ENCODE measurements at regions not wholly inside any gene's neighbourhood (a gene's known extent, or its start where the extent isn't known, plus 50 kb on each side); places are given as distances from the start of the nearest gene placed in this dataset.

DNA sequence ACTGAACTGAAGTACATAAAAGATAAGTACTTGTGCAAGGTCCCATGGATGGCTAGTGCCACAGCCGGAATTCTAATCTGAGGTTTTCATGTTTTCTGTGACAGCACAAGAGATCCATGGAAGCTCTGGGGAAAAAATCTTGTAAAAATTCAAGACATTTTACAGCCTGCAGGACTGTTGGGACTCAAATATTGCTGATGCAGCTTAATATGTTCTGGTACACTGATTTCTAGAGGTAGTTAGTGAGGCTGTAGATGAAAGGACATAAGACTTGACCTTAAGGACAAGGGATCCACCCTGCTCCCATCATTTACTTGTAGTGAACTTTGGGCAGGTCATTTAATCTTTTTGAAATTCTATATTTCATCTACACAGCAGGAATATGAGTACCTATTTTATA is 390.4 kb downstream of the TLE4 start:
- DNase-seq: no peak

DNA sequence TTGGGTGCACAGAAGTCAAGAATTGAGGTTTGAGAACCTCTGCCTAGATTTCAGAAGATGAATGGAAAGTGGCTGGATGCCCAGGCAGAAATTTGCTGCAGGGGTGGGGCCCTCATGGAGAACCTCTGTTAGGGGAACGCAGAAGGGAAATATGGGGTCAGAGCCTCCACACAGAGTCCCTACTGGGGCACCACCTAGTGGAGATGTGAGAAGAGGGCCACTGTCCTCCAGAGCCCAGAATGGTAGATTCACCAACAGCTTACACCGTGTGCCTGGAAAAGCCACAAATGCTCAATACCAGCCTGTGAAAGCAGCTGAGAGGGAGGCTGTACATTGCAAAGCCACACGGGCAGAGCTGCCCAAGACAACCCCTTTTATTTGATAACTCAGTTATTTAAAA is 383.5 kb downstream of the TLE4 start:
- DNase-seq: no peak

DNA sequence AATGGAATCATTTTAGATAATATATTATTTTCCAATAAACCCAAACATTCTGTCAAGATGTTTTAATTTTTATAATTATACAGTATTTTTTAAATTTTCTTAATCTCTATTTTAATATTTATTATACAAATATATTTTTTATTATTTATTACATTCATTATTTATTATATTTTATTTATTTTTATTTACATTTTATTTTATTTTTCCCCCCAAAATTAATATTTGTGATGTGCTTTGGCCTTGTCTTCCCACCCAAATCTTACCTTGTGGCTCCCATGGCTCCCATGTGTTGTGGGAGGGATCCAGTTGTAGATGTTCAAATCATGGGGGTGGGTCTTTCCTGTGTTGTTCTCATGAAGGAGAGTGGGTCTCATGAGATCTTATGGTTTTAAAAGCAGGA is 382.1 kb downstream of the TLE4 start:
- DNase-seq: no peak

DNA sequence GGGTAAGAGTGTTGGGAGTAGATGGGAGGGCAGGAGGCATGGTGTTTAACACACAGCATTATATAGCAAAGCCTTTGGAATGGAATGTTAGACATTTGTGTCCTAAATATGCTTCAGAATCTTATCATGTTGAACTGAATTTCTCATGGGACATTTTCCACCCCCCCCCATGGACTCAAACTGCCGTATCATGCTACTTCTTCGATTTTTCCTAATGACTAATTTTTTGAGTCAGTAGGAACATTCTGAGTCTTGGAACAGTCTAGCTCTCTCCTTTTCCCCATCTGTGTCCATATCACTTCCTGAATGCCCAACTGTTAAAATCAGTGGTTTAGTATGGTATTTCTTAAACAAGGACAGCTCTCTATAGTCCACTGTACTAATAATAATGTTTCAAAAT is 380.6 kb downstream of the TLE4 start:
- DNase-seq: no peak

DNA sequence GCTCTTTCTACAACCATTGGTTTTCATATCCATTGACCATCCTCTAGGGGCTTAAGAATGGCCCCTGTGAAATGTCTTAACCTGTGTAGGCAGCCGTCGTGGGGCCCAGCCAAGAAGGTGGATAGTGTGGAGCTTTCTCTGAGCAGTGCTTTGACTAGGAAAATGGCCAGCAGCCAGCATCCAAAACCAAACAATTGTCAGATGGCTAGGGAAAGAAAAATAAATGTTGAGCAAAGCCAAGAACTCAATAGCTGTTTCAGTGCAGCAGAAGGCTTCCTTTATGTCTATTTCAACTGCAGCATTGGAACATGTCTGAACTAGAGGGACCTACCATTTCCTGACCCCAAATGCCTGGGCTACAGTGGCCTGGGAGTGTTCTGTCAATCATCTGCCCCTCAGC is 374.9 kb downstream of the TLE4 start:
- no peak for DNase-seq

DNA sequence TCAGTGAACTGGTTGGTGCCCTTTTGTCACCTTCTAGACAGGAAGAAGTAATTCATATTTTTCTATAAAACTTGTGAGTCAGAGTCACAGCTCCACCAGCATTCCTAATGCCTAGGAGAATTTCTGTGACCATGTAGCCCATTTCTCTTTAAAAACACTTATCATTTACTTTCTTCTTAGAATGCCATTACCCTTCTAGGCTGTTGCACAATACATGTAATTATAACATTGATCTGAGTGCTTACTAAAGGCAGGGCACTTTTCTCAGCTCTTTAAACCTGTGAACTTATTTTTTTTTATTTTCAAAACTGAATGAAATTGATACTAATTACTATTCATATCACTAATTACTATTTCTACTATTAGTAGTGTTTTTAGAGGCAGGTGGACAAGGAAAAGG is 373.7 kb downstream of the TLE4 start:
- no peak for DNase-seq

DNA sequence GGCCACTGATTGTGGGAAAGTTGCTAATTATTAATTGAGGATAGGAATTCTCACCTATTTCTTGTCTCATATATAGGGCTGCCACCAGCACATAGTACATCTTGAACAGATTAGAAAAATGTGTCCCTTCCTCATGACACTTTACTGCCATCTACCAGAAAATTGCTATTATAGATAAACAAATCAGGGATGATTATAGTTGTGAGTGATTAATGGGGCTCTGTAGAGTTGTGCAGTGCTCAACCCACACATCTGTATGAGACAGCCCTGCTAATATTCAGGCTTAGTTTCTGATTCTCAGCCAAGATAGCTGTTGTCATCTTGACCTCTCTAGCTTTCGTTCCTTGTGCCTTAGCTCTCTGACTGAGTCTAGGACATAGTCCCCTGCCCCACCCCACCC is 373.3 kb downstream of the TLE4 start:
- no peak for DNase-seq

DNA sequence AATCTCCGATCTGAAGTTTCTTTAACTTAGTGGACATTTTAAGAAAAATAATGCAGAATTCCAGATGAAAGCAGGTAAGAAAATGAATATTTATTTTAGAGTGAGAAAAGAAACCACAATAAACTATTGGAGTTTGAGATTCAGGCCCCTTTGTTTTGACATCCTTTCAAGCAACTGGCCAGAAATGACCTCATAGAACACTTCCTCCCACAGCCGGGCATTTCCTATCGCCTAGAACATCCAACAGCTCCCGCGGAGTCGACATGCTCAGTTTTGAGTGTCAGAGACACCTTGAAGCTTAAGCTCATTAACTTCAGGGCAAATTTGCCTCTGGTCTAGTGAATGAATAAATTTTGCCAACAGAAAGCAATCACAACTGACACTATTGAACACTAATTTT is 369.2 kb downstream of the TLE4 start:
- DNase-seq: no peak

DNA sequence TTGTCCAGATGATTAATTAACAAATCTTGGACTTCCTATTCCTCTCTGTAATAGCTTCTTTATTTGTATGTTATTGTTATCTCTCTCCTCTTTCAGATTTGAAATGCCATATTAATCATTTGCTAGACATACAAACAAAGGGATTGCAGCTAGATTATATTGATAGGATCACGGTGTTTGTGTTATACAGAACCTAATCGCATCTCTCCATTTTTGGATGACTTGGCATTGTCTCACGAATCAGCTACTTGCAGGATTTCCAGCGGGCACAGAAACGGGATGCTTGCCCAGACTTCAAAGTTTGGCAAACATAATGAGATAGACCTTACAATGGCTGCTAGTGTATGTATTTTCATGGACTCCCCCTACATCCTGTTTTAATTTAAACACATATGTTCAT is 368.1 kb downstream of the TLE4 start:
- no peak for DNase-seq

DNA sequence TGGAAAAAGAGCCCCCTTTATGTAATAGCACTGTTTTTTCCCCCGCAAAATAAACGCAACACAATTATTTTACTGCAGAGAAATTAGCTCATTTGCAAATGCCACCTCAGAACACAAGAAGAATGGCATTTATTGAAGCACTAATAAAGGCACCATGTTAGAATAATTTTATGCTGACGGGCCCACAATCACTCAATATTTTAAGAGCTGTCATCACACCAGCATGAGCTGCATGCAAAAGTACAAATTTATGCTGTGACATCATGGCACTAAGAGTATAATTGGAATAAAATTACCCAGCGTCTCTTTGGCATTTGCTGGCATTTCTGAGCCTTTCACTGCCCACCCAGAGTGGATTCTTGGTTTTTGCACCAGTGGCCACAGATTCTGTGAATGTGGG is 364.6 kb downstream of the TLE4 start:
- DNase-seq: no peak

DNA sequence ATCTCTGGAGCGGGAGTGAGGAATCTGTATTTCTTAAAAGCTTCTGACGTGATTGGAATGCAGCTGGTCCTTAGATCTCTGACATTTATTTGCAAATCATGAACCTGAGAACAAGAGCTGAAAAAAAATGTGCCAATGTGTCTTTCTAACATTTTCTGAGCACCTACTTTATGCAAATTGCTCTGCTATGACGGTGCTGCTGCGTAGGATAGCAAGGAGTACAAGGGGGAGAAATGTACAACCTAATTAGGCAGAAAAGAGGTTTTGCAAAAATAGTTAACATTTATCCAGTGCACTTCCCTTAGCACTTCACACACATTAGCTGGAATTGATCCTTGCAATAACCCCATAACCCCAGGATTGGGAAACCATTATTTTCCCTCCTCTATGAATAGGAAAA is 357.5 kb downstream of the TLE4 start:
- DNase-seq: no peak

DNA sequence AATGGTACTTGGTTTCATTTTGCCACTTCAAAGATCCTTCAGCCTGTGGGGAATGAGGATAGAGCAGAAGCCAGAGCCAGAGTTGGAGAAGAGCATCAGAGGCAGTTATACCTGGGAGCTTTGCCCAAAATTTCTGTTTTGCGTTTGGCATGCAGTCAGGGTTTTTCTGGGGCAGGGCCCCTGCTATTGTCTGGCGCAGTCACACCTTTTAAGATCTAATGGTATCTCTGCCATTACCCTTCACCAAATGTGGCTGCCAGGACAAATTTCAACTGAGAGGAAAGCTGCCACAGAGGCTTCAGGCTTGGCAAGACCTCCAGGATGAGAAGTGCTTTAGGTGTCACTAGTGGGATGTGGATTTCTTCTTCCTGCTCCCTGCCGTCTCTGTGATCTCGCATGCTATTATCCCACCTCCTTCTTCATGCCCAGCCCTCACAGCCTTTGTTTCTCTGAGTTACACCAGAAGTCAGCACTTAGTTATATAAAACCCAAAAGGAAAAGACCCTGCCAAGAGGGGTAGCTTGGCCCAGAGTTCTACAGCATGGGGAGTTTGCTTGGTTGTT is 357.0 kb downstream of the TLE4 start:
- DNase-seq: no peak

DNA sequence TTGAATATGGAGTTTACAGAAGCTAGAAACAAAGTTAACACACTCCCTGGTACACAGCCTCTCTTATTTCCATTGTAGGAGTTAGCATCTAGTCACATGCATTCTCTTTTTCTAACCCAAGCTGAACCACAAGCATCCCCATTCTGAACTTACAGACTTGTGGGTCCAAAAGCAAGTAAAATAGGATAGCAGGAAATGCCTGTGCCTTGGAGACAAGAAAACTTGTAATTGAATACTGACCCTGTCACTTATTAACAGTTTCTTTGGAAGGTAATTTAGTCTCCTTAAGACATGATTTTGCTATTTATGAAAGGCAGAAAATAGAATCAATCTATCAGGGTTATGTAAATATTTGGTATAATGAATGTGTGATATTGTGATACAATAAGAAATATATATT is 353.6 kb downstream of the TLE4 start:
- DNase-seq: no peak

DNA sequence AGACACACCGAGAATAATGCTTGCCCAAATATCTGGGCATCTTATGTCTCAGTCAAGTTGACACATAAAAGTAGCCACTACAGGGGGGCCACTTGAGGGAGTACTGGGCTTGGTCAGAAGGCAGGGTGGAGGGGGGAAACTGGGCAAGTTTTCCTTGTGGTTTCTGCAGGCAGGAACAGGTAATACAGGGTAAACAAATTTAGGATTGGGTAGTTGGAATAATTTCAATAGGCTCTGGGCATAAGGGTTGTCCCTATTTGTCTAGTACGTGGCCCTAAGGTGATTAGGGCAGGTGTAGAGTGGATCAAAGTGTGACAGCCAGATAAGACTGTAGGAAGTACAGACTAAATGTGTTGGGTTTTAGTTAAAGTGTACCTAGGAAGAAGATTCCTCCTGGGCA is 353.1 kb downstream of the TLE4 start:
- DNase-seq: no peak

DNA sequence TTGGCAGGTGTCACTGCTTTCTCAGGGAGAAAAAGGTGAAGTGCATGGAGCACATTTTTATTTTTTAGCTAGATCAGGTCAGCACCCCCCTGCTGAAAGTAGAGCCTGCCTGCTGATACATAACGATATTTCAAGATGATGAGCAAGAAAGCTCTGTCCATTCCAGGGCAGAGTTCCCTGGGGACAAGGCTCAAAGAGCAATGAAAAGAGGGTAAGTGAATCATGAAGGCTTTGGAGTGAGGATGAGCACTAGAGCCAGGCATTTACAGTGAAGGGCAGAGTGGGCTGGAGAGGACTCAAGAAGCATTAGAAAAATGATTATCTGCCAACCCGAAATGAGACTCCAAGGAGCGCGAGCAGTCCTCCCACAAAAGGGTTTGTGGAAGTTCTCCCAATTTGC is 345.7 kb downstream of the TLE4 start:
- DNase-seq: no peak

DNA sequence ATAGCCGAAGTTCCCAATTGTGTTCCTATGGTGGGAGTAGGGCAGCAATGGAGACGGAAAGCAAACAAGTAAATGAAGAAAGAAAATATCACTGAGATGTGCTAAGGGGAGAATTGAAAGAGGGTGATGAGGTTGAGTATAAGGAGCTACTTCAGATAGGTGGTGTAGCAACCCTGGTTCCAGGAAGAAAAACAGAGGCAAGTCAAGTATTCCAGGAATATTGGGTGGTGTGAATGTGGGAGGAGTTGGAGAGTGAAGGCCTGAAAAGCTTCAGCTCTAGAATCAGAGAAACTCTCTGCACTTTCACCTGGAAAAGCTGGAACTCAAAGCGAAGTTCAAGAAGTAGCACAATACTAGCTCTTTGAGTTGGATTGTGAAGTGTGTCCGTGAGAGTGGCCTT is 342.1 kb downstream of the TLE4 start:
- DNase-seq: no peak

DNA sequence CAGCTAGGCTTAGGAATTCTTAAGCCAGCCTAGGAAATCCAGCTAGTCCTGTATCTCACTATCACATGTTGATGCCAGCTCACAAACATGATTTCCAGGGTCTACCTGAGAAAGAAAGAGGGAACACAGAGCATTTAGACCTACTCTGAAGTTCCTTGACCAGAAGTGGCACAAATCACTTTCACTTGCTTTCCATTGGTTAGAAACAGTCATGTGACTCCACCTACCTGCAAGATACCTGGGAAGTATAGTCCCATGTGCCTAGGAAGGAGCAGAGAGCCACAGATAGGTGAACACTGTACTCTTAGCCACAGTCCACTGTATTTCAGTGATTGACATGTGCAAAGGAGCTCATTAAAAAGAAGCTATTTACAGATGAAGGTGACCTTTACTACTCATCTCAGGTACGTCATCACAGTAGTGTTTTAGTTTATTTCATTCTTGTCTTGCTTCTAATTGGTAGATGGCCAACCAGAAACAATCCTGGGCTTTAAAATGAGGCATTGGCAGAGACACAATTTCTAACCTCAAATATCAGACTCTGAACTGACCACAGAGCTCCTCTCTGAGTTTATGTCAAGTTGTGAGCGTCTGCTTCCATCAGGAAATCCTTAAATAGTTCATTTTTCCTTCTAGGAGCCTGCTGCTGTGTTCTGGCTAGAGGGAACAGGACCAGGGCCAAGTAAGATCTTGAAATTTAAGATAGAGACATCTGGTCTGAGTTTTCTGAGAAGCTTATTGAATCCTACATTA is 340.7 kb downstream of the TLE4 start:
- no peak for DNase-seq

DNA sequence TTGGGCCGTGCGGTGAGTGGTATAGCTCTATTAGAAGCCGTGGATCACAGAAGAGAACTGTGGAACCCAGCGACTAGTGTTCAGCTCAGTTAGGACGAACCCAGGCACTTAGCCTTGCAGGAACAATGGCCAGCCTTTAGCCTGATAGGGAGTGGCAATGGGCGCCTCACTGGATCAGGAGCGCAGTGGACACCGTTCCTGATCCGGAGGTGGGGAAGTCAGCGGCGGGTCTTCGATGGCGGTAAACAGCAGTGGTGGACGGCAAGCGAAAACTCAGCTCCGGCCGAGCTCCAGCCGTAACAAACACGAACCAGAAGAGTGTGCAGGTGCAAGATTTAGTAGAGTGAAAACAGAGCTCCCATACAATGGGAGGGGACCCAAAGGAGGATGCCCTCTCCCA is 340.0 kb downstream of the TLE4 start:
- no peak for DNase-seq

DNA sequence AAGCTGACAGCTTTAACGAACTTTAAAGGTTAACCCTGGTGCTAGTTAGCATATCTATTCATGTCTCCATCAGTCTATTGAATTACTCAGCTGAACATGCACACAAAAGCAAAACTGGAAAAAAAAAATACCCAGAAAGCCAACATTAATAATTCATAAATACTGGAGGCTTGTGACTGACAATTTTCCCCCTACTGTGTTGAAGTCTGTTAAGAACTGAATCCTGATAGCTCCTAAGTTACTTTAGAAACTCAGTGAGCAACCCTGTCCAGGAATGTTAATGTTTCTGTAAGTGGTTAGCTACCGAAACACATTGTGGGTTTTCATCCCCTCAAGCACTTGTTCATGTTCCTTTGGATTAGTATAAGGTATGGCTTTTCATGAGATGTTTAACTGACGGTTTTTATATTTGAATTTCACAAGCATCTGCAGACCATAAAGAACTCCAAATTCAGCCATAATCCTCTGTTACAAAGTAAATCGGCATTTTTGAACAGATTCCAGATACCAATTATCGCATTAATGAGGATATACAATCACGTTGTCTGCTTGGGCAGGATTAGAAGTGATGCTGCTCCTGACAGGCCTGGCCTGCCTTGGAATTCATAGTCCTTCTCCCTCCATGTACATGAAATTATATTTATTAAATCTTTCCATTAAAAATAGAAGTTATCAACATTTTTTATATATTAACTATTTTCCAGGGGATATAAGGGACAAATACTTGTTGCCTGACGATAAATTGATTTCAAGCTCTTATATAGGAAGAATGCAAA is 331.2 kb downstream of the TLE4 start:
- DNase-seq: no peak

DNA sequence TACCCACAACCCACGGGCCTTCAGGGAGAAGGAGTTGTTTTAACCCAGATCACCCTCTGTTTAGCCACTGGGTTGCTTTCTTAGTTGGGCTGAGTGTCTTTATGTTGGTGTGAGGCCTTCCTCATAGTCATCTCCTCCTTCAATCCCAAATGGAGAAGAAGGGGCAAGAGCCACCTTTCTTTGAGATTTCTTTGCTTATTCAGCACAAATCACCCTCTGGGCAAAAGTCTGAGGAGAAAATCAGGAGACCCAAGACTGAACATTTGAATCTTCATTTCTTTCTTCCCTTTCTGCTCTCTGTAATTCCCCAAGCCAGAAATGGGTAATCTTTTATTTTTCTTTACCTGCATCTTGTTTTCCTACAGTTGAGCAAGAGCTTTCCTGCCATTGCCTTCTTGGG is 329.0 kb downstream of the TLE4 start:
- DNase-seq: no peak

DNA sequence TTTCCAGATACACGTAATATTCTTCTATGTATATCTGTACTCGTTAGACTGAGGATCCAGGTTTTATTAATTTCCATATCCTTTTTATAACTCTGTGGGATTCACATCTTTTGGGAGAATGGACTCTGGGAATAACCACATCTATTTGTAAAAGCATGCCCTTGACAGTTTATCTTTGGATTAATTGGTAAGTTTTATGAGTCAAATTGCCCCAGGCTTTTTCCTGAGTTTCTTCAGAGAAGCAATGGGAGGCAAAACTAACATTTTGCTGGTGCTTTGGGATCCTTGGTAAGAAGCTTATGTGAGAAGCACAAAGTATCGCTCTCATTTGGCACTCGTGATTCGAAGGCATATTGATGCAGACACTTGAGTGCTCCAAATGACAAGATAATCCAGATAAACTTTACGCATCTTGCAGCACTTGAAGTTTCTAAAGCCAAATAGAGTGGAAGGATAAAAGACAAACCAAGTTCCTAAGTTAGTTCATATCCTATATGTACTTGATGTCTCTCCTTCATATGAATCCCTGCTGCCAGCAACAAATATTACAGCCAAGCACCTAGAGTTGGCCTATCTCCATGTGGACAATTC is 324.7 kb downstream of the TLE4 start:
- no peak for DNase-seq

DNA sequence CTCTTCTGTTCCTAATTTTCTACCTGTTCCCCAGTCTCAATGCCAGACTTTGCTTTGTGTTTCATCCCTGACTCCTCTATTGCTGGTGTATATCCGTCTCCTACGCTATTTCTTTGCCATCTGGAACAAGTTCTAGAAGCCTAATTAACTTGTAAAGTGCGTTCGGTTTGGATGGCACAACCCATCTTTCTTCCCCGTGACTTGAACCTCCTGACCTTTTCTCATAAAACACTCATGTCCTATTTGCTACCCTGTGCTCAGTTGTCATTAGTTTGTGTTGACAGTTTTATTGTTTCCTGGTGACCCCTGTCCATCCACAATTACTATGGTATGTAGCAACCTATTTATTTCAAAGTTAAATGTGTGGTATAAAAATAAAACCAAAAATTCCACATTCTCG is 323.5 kb downstream of the TLE4 start:
- no peak for DNase-seq

DNA sequence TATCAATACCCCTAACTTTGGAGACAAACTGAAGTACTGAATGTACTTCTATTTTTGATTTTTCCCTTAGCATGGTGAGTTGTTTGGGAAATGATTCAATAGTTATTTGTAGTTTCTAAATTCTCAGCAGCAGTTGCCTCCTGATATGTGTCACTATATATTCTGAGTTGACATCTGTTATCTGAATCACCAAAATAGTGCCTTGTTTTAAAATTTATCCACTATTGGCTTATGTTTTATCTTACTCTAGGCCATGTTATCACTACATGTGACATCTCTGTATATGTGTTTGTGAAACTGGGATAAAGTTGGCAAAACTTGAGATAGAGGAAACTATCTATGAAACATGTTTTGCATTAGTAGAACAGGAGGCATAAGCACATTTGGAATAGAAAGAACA is 317.6 kb downstream of the TLE4 start:
- no peak for DNase-seq

Data from activated CD8-positive, alpha-beta memory T cell treated with anti-CD3 and anti-CD28 coated beads, Interleukin-2, amount 50 U/mL, for 48 hours (primary cell).